Keratinocyte (primary cell): ENCODE measurements at regions not wholly inside any gene's neighbourhood (a gene's known extent, or its start where the extent isn't known, plus 50 kb on each side); places are given as distances from the start of the nearest gene placed in this dataset.

Experiments used
- DNase-seq: peaks from one replicate; pipeline ENCODE4 v3.0.0-alpha.2; 2011; ENCODE audit warnings: low read depth, missing footprints, low spot score
- FAIRE-seq: peaks from 2 replicates; lab custom pipeline; 2011; peaks lifted over from hg19 to GRCh38; lab: Jason Lieb, UNC
- H2AFZ ChIP-seq: 2 replicates; pipeline ENCODE4 v1.6.0; 2012; ENCODE audit warnings: low read length, control low read depth, inconsistent platforms; ENCODE audit not compliant: control insufficient read depth
- H3K27ac ChIP-seq: 2 replicates; pipeline ENCODE4 v1.5.1; 2011; ENCODE audit warnings: low read length; ENCODE audit not compliant: control insufficient read depth, insufficient read depth
- H3K27me3 ChIP-seq: 3 replicates; pipeline ENCODE4 v1.6.0; 2011; ENCODE audit warnings: low read length; ENCODE audit not compliant: control insufficient read depth, insufficient read depth; ENCODE audit errors: extremely low read depth
- H3K36me3 ChIP-seq, 2 experiments: 2 replicates in 1 of 2; 3 replicates in 1 of 2; pipeline ENCODE4 v1.5.1; 2011; ENCODE audit warnings: low read length in 2 of 2, mild to moderate bottlenecking in 1 of 2; ENCODE audit not compliant: control insufficient read depth in 2 of 2, insufficient read depth in 2 of 2; ENCODE audit errors: extremely low read depth in 1 of 2
- H3K4me1 ChIP-seq: 3 replicates; pipeline ENCODE4 v1.5.1; 2011; ENCODE audit warnings: low read length; ENCODE audit not compliant: control insufficient read depth, insufficient read depth; ENCODE audit errors: extremely low read depth
- H3K4me2 ChIP-seq: 3 replicates; pipeline ENCODE4 v1.6.0; 2011; ENCODE audit warnings: low read depth, low read length; ENCODE audit not compliant: control insufficient read depth, insufficient read depth; ENCODE audit errors: extremely low read depth
- H3K4me3 ChIP-seq, 3 experiments: fragments of 200-600 bp in 1 of 3; sonication (generic) in 1 of 3; 2 replicates in 2 of 3; 3 replicates in 1 of 3; pipeline ENCODE4 v1.5.1; 2011 to 2016; ENCODE audit warnings: low read length in 3 of 3, mild to moderate bottlenecking in 3 of 3, control low read depth in 2 of 3, inconsistent platforms in 1 of 3, low read depth in 1 of 3, mixed read lengths in 1 of 3, mixed run types in 1 of 3, moderate library complexity in 1 of 3; ENCODE audit not compliant: control insufficient read depth in 2 of 3, insufficient read depth in 2 of 3; ENCODE audit errors: extremely low read depth in 1 of 3
- H3K79me2 ChIP-seq: 2 replicates; pipeline ENCODE4 v1.6.0; 2012; ENCODE audit warnings: low read length; ENCODE audit not compliant: control insufficient read depth, insufficient read depth
- H3K9ac ChIP-seq: 3 replicates; pipeline ENCODE4 v1.6.0; 2011; ENCODE audit warnings: low read length; ENCODE audit not compliant: control insufficient read depth, insufficient read depth; ENCODE audit errors: extremely low read depth
- H3K9me1 ChIP-seq: 3 replicates; pipeline ENCODE4 v1.6.0; 2011; ENCODE audit warnings: low read length; ENCODE audit not compliant: control insufficient read depth, insufficient read depth; ENCODE audit errors: extremely low read depth
- H3K9me3 ChIP-seq: 2 replicates; pipeline ENCODE4 v1.5.1; 2012; ENCODE audit warnings: low read depth, low read length; ENCODE audit not compliant: control insufficient read depth
- H4K20me1 ChIP-seq: 3 replicates; pipeline ENCODE4 v1.6.0; 2011; ENCODE audit warnings: low read length; ENCODE audit not compliant: control insufficient read depth, insufficient read depth; ENCODE audit errors: extremely low read depth
- EZH2 ChIP-seq: IDR thresholded peaks from one replicate; pipeline ENCODE4 v1.6.1; 2012; ENCODE audit warnings: inconsistent platforms, mild to moderate bottlenecking, low read length, moderate library complexity
- dilution Hi-C: fragments of 300-500 bp; cut with MboI; formaldehyde crosslinking; loops from one replicate; pipeline ENCODE4 v1.7.0; 2020; ENCODE audit warnings: low sequenced_read_pairs; ENCODE audit not compliant: extremely low pct_ligation_motif_present
- TF ChIP-seq, protein P1 (sequence below), 3 experiments: IDR thresholded peaks in 1 of 3; conservative IDR thresholded peaks in 1 of 3; optimal IDR thresholded peaks in 1 of 3; 2 replicates in 2 of 3; 3 replicates in 1 of 3; pipeline versions ENCODE3 to v1.5.1; 2011; ENCODE audit warnings: low read length in 3 of 3, mild to moderate bottlenecking in 3 of 3, moderate library complexity in 2 of 3, control low read depth in 1 of 3, inconsistent platforms in 1 of 3; ENCODE audit not compliant: insufficient read depth in 2 of 3; ENCODE audit errors: extremely low read depth in 1 of 3

DNA sequence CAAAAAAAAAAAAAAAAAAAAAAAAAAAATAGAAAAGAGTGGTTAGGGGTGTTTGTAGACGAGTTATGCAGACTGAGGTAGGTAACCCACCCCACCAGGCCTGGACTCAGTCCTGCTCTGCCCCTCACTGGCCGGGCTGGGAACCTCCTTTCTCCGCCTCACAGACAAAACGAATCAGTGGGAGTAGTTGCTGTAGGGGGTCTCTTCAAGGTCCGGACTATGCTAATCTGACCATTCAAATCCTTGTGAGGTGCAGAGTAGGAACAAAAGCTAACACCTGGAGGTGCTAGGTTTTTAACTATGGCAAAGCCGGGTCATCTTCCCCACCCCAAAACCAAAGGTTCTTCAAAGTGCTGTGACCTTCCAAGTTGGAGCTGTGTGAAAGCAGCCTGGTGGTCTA is 223.7 kb downstream of the SLC4A3 start:
- H3K9me1 ChIP-seq = no peaks in the 10 kb centered on the region
- H3K27ac ChIP-seq = no peak overlapping the region
- H3K36me3 ChIP-seq = no peaks in the 10 kb centered on the region
- no peak overlapping the region for H3K4me3 ChIP-seq
- no peaks in the 10 kb centered on the region for H3K9me3 ChIP-seq
- peaks cover 21% of the 10 kb centered on the region for H3K27me3 ChIP-seq
- H2AFZ ChIP-seq = no peak overlapping the region
- peaks cover 5% of the 10 kb centered on the region for H3K4me1 ChIP-seq
- H4K20me1 ChIP-seq = no peaks in the 10 kb centered on the region
- DNase-seq (no peak), FAIRE-seq (no peak)
- no peak overlapping the region for H3K4me2 ChIP-seq
- TF ChIP-seq, protein P1, sequence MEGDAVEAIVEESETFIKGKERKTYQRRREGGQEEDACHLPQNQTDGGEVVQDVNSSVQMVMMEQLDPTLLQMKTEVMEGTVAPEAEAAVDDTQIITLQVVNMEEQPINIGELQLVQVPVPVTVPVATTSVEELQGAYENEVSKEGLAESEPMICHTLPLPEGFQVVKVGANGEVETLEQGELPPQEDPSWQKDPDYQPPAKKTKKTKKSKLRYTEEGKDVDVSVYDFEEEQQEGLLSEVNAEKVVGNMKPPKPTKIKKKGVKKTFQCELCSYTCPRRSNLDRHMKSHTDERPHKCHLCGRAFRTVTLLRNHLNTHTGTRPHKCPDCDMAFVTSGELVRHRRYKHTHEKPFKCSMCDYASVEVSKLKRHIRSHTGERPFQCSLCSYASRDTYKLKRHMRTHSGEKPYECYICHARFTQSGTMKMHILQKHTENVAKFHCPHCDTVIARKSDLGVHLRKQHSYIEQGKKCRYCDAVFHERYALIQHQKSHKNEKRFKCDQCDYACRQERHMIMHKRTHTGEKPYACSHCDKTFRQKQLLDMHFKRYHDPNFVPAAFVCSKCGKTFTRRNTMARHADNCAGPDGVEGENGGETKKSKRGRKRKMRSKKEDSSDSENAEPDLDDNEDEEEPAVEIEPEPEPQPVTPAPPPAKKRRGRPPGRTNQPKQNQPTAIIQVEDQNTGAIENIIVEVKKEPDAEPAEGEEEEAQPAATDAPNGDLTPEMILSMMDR (optimal IDR thresholded peaks at IDR 0.05 in 1 of 3, IDR thresholded peaks at IDR 0.05 in 1 of 3, conservative IDR thresholded peaks at IDR 0.05 in 1 of 3; ENCODE audit: extremely low read depth in 1 of 3, insufficient read depth in 2 of 3, low read length in 3 of 3) = no peak
- no peak for TF ChIP-seq EZH2
- H3K79me2 ChIP-seq = no peaks in the 10 kb centered on the region
- dilution Hi-C loops = no loop called here
- no peak overlapping the region for H3K9ac ChIP-seq

DNA sequence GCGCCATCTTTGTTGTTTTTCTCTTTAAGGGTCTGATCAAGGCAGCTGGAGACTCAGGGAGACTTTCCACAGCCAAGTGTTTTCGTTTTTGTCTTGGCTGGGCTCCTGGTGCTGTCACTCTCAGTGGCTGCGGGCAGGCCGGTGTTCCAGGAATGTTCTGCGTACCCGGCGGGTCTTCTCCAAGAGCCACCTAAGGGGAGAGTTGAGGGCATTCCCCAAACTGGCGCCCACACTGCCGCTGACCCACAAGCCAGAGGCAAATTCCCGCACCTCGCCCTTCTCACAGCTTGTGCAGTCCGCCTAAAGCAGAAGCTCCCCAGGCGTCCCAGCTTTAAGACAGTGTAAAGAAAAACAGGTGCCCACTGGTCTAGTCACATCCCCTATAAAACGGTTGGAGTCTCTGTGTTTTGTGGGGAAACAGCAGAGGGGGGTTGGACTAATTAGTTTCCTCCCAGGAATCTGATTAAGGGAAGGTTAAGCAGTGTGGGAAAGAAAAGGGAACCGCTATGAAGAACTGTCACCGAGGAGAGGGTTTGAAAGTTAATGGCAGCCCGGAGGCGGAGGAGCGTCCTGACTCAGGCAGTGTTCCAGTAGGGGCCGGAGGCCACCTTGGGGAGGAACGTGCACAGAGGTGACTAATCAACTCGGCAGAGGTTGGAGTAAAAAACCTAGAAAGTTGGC is 224.5 kb downstream of the SLC4A3 start:
- H2AFZ ChIP-seq = no peak overlapping the region
- dilution Hi-C loops = no loop called here
- no peaks in the 10 kb centered on the region for H3K79me2 ChIP-seq
- H3K27me3 ChIP-seq = peaks cover 26% of the 10 kb centered on the region
- TF ChIP-seq, protein P1 (optimal IDR thresholded peaks at IDR 0.05 in 1 of 3, IDR thresholded peaks at IDR 0.05 in 1 of 3, conservative IDR thresholded peaks at IDR 0.05 in 1 of 3; ENCODE audit: extremely low read depth in 1 of 3, insufficient read depth in 2 of 3, low read length in 3 of 3) = no peak
- TF ChIP-seq EZH2 = no peak
- H3K9me3 ChIP-seq = no peaks in the 10 kb centered on the region
- H3K4me3 ChIP-seq = peak overlapping the region in 1 of 3 experiments; percentile 41
- peak; percentile 74 for FAIRE-seq
- H3K9me1 ChIP-seq = no peaks in the 10 kb centered on the region
- no peak for DNase-seq
- H3K4me2 ChIP-seq = peak overlapping the region; percentile 53
- H3K9ac ChIP-seq = no peak overlapping the region
- no peaks in the 10 kb centered on the region for H3K36me3 ChIP-seq
- no peaks in the 10 kb centered on the region for H4K20me1 ChIP-seq
- H3K27ac ChIP-seq = no peak overlapping the region
- H3K4me1 ChIP-seq = peaks cover 5% of the 10 kb centered on the region
